WTC11 (cell line): ENCODE measurements at regions not wholly inside any gene's neighbourhood (a gene's known extent, or its start where the extent isn't known, plus 50 kb on each side); places are given as distances from the start of the nearest gene placed in this dataset.

Experiments
- FOXP4 ChIP-seq: sonication (generic); formaldehyde crosslinking; IDR thresholded peaks from 2 replicates; pipeline ENCODE4 v1.8.0; 2022; ENCODE audit warnings: mild to moderate bottlenecking, missing genetic modification reagents
- NR2C2 ChIP-seq: sonication (generic); formaldehyde crosslinking; IDR thresholded peaks from 2 replicates; pipeline ENCODE4 v1.8.0; 2022; ENCODE audit warnings: mild to moderate bottlenecking, missing genetic modification reagents
- NR3C1 ChIP-seq: sonication (generic); formaldehyde crosslinking; conservative IDR thresholded peaks from 2 replicates; pipeline ENCODE4 v1.8.1; 2023; ENCODE audit warnings: low read depth, mild to moderate bottlenecking, missing genetic modification reagents
- TF ChIP-seq, protein P1 (sequence below): fragments of 200-600 bp; IDR thresholded peaks from 2 replicates; pipeline ENCODE4 v1.8.0; 2022; ENCODE audit warnings: antibody characterized with exemption

DNA sequence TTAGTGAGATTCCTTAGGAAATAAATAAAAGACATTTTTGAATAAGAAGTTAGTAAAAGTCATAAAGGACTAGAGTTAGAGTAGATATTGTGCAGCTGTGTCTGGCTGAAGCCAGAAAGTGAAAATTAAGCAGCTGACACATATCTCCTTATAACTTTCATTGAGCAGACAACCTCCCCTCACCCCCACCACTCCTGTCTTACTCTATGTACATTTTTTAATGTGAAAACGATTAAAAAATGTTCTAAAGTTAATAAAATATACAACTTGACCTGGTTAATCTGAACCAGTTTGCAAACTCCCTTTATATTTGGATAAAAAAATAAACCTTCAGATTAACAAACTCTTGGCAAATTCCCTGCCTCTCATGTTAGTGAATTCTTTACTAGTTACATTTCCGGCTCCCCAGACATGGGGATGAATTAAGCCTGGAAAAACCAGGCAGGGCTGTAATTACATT, 462.8 kb downstream of the MEIS1 start:
- no peak for TF ChIP-seq NR3C1 (CRISPR knock-in tag)
- TF ChIP-seq, protein P1, sequence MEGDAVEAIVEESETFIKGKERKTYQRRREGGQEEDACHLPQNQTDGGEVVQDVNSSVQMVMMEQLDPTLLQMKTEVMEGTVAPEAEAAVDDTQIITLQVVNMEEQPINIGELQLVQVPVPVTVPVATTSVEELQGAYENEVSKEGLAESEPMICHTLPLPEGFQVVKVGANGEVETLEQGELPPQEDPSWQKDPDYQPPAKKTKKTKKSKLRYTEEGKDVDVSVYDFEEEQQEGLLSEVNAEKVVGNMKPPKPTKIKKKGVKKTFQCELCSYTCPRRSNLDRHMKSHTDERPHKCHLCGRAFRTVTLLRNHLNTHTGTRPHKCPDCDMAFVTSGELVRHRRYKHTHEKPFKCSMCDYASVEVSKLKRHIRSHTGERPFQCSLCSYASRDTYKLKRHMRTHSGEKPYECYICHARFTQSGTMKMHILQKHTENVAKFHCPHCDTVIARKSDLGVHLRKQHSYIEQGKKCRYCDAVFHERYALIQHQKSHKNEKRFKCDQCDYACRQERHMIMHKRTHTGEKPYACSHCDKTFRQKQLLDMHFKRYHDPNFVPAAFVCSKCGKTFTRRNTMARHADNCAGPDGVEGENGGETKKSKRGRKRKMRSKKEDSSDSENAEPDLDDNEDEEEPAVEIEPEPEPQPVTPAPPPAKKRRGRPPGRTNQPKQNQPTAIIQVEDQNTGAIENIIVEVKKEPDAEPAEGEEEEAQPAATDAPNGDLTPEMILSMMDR: no peak
- TF ChIP-seq NR2C2 (CRISPR knock-in tag): no peak
- TF ChIP-seq FOXP4: no peak
